Trophoblast cell (in vitro differentiated cells and primary cell): ENCODE measurements at regions not wholly inside any gene's neighbourhood (a gene's known extent, or its start where the extent isn't known, plus 50 kb on each side); places are given as distances from the start of the nearest gene placed in this dataset.

Source experiments
- DNase-seq, 2 donors: peaks; one replicate each; pipeline ENCODE4 v3.0.0-alpha.2; 2016
- H2AFZ ChIP-seq: 2 replicates; pipeline ENCODE4 v1.6.1; 2013; ENCODE audit warnings: low read length, moderate library complexity, mild to moderate bottlenecking; ENCODE audit not compliant: insufficient read depth, poor library complexity
- H2AK5ac ChIP-seq: 2 replicates; pipeline ENCODE4 v1.6.1; 2013; ENCODE audit warnings: mild to moderate bottlenecking, low read length
- H2BK120ac ChIP-seq: 2 replicates; pipeline ENCODE4 v1.6.1; 2013; ENCODE audit warnings: low read length, mild to moderate bottlenecking, moderate library complexity; ENCODE audit not compliant: insufficient read depth, poor library complexity
- H2BK12ac ChIP-seq: 2 replicates; pipeline ENCODE4 v1.6.1; 2013; ENCODE audit warnings: mild to moderate bottlenecking, low read length, moderate library complexity
- H2BK5ac ChIP-seq: 2 replicates; pipeline ENCODE4 v1.6.1; 2013; ENCODE audit warnings: low read length, low read depth, moderate library complexity, mild to moderate bottlenecking; ENCODE audit not compliant: poor library complexity
- H3K14ac ChIP-seq: 2 replicates; pipeline ENCODE4 v1.6.1; 2013; ENCODE audit warnings: mild to moderate bottlenecking, low read length
- H3K18ac ChIP-seq: 2 replicates; pipeline ENCODE4 v1.6.1; 2013; ENCODE audit warnings: mild to moderate bottlenecking, low read length
- H3K23ac ChIP-seq: 2 replicates; pipeline ENCODE4 v1.6.1; 2013; ENCODE audit warnings: low read length
- H3K27ac ChIP-seq: 2 replicates; pipeline ENCODE4 v1.5.1; 2013; ENCODE audit warnings: low read depth, mild to moderate bottlenecking, inconsistent platforms, low read length, moderate library complexity
- H3K27me3 ChIP-seq: 2 replicates; pipeline ENCODE4 v1.6.1; 2013; ENCODE audit warnings: inconsistent platforms, mild to moderate bottlenecking, low read length, moderate library complexity; ENCODE audit not compliant: insufficient read depth
- H3K36me3 ChIP-seq, 2 experiments: 1 replicate in 1 of 2; 2 replicates in 1 of 2; pipeline ENCODE4 v1.6.1; 2013; ENCODE audit warnings: low read length in 2 of 2, mild to moderate bottlenecking in 2 of 2, moderate library complexity in 1 of 2; ENCODE audit not compliant: insufficient read depth in 2 of 2, control insufficient read depth in 1 of 2
- H3K4ac ChIP-seq: 2 replicates; pipeline ENCODE4 v1.6.1; 2013; ENCODE audit warnings: low read depth, mild to moderate bottlenecking, low read length, moderate library complexity
- H3K4me1 ChIP-seq, 2 experiments: 1 replicate in 1 of 2; 2 replicates in 1 of 2; pipeline ENCODE4 v1.6.1; 2013; ENCODE audit warnings: low read length in 2 of 2, mild to moderate bottlenecking in 2 of 2, moderate library complexity in 1 of 2; ENCODE audit not compliant: insufficient read depth in 2 of 2, control insufficient read depth in 1 of 2
- H3K4me2 ChIP-seq: 2 replicates; pipeline ENCODE4 v1.6.1; 2013; ENCODE audit warnings: inconsistent platforms, mild to moderate bottlenecking, low read length, moderate library complexity
- H3K4me3 ChIP-seq: 2 replicates; pipeline ENCODE4 v1.5.1; 2013; ENCODE audit warnings: mild to moderate bottlenecking, low read depth, low read length, inconsistent platforms
- H3K79me1 ChIP-seq: one replicate; pipeline ENCODE4 v1.6.1; 2013; ENCODE audit warnings: low read length
- H3K79me2 ChIP-seq: 2 replicates; pipeline ENCODE4 v1.6.1; 2013; ENCODE audit warnings: low read length, mild to moderate bottlenecking; ENCODE audit not compliant: control insufficient read depth, insufficient read depth, poor library complexity
- H3K9ac ChIP-seq: 2 replicates; pipeline ENCODE4 v1.6.1; 2013; ENCODE audit warnings: mild to moderate bottlenecking, low read length
- H3K9me3 ChIP-seq: 2 replicates; pipeline ENCODE4 v1.6.1; 2013; ENCODE audit warnings: low read depth, mild to moderate bottlenecking, control low read depth, inconsistent platforms, low read length; ENCODE audit not compliant: insufficient read depth
- H4K12ac ChIP-seq: 2 replicates; pipeline ENCODE4 v1.6.1; 2013; ENCODE audit warnings: low read depth, mild to moderate bottlenecking, low read length, moderate library complexity
- H4K8ac ChIP-seq: 2 replicates; pipeline ENCODE4 v1.6.1; 2013; ENCODE audit warnings: low read depth, mild to moderate bottlenecking, low read length, moderate library complexity
- H4K91ac ChIP-seq: one replicate; pipeline ENCODE4 v1.6.1; 2013; ENCODE audit warnings: low read depth, mild to moderate bottlenecking, low read length, moderate library complexity
- WGBS: extraction: QIAGEN DNeasy Blood & Tissue Kit; methylation state at CpG from one replicate; pipeline ENCODE4 v1.1.7; 2013; ENCODE audit warnings: missing lambda C conversion rate; ENCODE audit not compliant: insufficient read length, insufficient coverage; ENCODE audit errors: extremely low coverage; 5-methylcytosine and 5-hydroxymethylcytosine counted together

- no peak overlapping the region for H3K4ac ChIP-seq
- H3K23ac ChIP-seq: no peak overlapping the region
- H3K4me3 ChIP-seq: no peak overlapping the region
- no peaks in the 10 kb centered on the region for H3K36me3 ChIP-seq
- no peak overlapping the region for H3K4me2 ChIP-seq
- no peak overlapping the region for H3K14ac ChIP-seq
- no peak overlapping the region for H3K18ac ChIP-seq
- no peak overlapping the region for H2BK12ac ChIP-seq
- no peak overlapping the region for H2BK120ac ChIP-seq
- no peak overlapping the region for H2AK5ac ChIP-seq
- H3K79me1 ChIP-seq: no peaks in the 10 kb centered on the region
- H2AFZ ChIP-seq: no peak overlapping the region
- no peak overlapping the region for H4K91ac ChIP-seq
- no peak for DNase-seq
- WGBS: no CpG with 5 or more reads among the region's 6 CpGs
- no peak overlapping the region for H3K9ac ChIP-seq
- no peaks in the 10 kb centered on the region for H3K79me2 ChIP-seq
- H2BK5ac ChIP-seq: no peak overlapping the region
- H4K8ac ChIP-seq: no peak overlapping the region
- no peaks in the 10 kb centered on the region for H3K4me1 ChIP-seq
- no peaks in the 10 kb centered on the region for H3K27me3 ChIP-seq
- H3K27ac ChIP-seq: no peak overlapping the region
- no peak overlapping the region for H4K12ac ChIP-seq
- H3K9me3 ChIP-seq: no peaks in the 10 kb centered on the region
Observed at GRCh38 chr19:31095100-31095804, 254.0 kb downstream of the TSHZ3 start.

GRCh38 chr19:31092274-31092673, 257.0 kb downstream of the TSHZ3 start:
- H3K4me1 ChIP-seq: no peaks in the 10 kb centered on the region
- H3K36me3 ChIP-seq: no peaks in the 10 kb centered on the region
- no peak overlapping the region for H3K9ac ChIP-seq
- no peak overlapping the region for H3K27ac ChIP-seq
- H3K18ac ChIP-seq: no peak overlapping the region
- no peak overlapping the region for H2BK5ac ChIP-seq
- no peak overlapping the region for H4K12ac ChIP-seq
- H2AK5ac ChIP-seq: no peak overlapping the region
- no CpG with 5 or more reads among the region's 11 CpGs for WGBS
- no peak overlapping the region for H3K23ac ChIP-seq
- H3K27me3 ChIP-seq: no peaks in the 10 kb centered on the region
- no peak overlapping the region for H3K4me2 ChIP-seq
- no peak overlapping the region for H4K91ac ChIP-seq
- H4K8ac ChIP-seq: no peak overlapping the region
- no peaks in the 10 kb centered on the region for H3K79me2 ChIP-seq
- no peak for DNase-seq
- no peaks in the 10 kb centered on the region for H3K79me1 ChIP-seq
- no peak overlapping the region for H3K4me3 ChIP-seq
- no peak overlapping the region for H2BK120ac ChIP-seq
- no peak overlapping the region for H3K4ac ChIP-seq
- no peaks in the 10 kb centered on the region for H3K9me3 ChIP-seq
- H2BK12ac ChIP-seq: no peak overlapping the region
- no peak overlapping the region for H3K14ac ChIP-seq
- no peak overlapping the region for H2AFZ ChIP-seq

GRCh38 chr19:31089681-31090080, 259.6 kb downstream of the TSHZ3 start:
- Histone ChIP-seq H3K27ac (no peak overlapping the region), H3K79me1 (no peaks in the 10 kb centered on the region), H3K4me2 (no peak overlapping the region), H2BK5ac (no peak overlapping the region), H2BK120ac (no peak overlapping the region), H3K79me2 (no peaks in the 10 kb centered on the region), H3K27me3 (no peaks in the 10 kb centered on the region), H2AFZ (no peak overlapping the region), H3K4ac (no peak overlapping the region), H4K12ac (no peak overlapping the region), H3K9ac (no peak overlapping the region), H2BK12ac (no peak overlapping the region), H4K91ac (no peak overlapping the region), H3K4me3 (no peak overlapping the region), H4K8ac (no peak overlapping the region), H3K23ac (no peak overlapping the region), H3K36me3 (no peaks in the 10 kb centered on the region), H2AK5ac (no peak overlapping the region), H3K14ac (no peak overlapping the region), H3K9me3 (no peaks in the 10 kb centered on the region), H3K4me1 (no peaks in the 10 kb centered on the region), H3K18ac (no peak overlapping the region)
- DNase-seq: no peak
- WGBS: no CpG with 5 or more reads among the region's 5 CpGs

GRCh38 chr19:31085125-31085524, 264.1 kb downstream of the TSHZ3 start:
- Histone ChIP-seq H3K27me3 (no peaks in the 10 kb centered on the region), H3K18ac (no peak overlapping the region), H3K4me1 (no peaks in the 10 kb centered on the region), H2BK12ac (no peak overlapping the region), H4K8ac (no peak overlapping the region), H3K36me3 (no peaks in the 10 kb centered on the region), H3K27ac (no peak overlapping the region), H4K91ac (no peak overlapping the region), H3K4me2 (no peak overlapping the region), H3K4me3 (no peak overlapping the region), H3K9ac (no peak overlapping the region), H3K4ac (no peak overlapping the region), H4K12ac (no peak overlapping the region), H3K14ac (no peak overlapping the region), H3K79me1 (no peaks in the 10 kb centered on the region), H3K9me3 (no peaks in the 10 kb centered on the region), H3K23ac (no peak overlapping the region), H2AFZ (no peak overlapping the region), H2BK120ac (no peak overlapping the region), H2AK5ac (no peak overlapping the region), H2BK5ac (no peak overlapping the region), H3K79me2 (no peaks in the 10 kb centered on the region)
- no peak for DNase-seq
- no CpG with 5 or more reads among the region's 4 CpGs for WGBS
